ENCODE measurements at regions not wholly inside any gene's neighbourhood (a gene's known extent, or its start where the extent isn't known, plus 50 kb on each side); places are given as distances from the start of the nearest gene placed in this dataset.

DNA sequence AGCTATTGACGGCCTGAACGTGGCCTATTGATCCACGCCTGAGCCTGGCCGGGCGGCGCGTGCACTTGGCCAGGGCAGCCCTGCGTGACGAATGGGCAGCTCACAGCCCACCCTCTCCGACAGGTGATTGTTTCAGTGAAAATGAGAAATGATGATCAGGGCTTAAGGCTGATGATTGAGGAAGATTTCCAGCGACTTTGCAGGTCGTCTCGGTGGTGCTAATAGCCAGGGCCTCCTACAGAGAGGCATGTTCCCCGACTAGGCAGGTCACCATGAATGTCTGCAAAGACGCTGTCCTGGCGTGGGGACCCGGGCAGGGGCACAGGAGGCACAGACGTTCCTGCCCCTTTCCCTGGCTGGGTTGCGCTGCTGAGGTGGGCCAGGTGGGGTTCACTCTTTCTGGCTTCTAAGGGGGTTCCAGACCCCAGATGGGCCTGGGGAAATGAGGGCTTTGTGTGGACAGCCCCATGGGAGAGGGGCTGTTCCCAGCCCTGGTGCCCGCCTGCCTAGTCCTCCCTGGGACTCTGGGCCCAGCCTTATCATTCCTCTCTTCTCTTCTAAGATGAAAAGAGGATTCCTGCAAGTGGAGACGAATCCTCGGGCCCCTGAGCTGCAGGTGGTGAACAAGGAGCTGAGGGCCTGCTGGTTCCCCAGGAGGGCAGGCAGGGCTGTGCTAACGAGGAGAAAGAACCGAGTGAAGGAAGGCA lies 157.4 kb downstream of the KIF26A start:
- no peak for TF ChIP-seq POLR2A (IDR thresholded peaks at IDR 0.05; ENCODE audit: low read depth, low read length)
- TF ChIP-seq POLR2AphosphoS5 (IDR thresholded peaks at IDR 0.05; ENCODE audit: low read depth, low read length) = no peak

All from GM12892 (cell line).